HG03135 (cell line): ENCODE measurements at regions not wholly inside any gene's neighbourhood (a gene's known extent, or its start where the extent isn't known, plus 50 kb on each side); places are given as distances from the start of the nearest gene placed in this dataset.
A peak's percentile ranks its signal among the peaks of the same experiment; 100 is the strongest.

Experiments
- ATAC-seq: cut with Tn5 transposase; IDR thresholded peaks from one replicate; pipeline ENCODE4 v1.9.1; 2021; ENCODE audit warnings: mild to moderate bottlenecking, moderate library complexity; ENCODE audit not compliant: unreplicated experiment

DNA sequence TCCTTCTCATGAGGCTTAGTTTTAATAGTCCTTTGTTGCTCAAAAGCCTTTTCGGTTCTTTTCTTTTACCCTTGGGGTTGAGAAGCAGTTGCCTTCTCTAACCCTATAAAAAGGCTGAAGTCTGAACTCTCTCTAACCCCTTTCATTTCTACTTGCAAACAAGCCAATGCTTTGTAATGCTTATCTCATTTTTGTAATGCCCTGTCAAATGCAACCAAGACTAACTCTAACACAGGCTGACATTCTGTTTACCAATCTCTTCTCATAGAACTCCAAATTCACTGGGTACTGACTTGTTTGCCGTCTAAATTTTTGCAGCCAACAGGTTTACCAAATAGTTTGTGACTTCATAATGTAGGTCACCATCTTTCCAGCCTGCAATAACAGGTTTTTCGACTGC is 233.9 kb upstream of the SNX7 start:
- no peak for ATAC-seq

GRCh38 chr1:98426092-98426491 is 235.4 kb upstream of the SNX7 start:
- ATAC-seq = no peak

DNA sequence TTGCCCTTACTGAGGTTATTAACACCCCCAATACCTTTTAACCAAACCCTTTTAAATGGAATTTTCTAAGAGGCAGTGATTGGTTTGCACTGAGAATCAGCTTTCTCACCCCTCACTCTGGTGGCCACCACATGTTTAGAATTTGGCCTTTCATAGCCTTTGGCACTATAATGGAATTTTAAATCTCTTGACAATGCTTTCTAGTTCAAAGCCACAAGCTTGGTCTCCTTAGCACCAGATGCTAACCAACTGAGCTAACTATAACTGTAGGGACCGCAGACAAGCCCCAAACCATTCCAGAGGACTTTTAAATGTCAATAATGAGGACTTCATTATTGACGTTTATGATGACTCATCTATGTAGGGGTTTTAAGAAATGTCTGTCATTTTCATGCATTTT is 238.7 kb upstream of the SNX7 start:
- no peak for ATAC-seq

DNA sequence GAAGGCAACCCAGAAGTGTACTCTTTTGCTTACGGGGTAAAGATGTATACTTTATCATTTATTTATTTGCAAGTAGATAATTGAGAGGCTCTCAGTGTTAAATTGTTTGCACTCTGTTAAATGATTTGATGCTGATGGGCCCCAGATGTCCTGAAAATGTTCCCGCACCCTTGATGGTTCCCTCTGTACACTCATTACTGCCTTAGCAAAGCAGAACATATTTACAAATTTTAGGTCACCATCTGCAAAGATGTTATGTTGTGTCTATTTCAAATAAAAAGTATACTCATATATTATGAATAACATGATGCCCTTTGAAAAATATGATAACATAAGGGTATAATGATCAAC is 240.5 kb upstream of the SNX7 start:
- ATAC-seq = no peak

DNA sequence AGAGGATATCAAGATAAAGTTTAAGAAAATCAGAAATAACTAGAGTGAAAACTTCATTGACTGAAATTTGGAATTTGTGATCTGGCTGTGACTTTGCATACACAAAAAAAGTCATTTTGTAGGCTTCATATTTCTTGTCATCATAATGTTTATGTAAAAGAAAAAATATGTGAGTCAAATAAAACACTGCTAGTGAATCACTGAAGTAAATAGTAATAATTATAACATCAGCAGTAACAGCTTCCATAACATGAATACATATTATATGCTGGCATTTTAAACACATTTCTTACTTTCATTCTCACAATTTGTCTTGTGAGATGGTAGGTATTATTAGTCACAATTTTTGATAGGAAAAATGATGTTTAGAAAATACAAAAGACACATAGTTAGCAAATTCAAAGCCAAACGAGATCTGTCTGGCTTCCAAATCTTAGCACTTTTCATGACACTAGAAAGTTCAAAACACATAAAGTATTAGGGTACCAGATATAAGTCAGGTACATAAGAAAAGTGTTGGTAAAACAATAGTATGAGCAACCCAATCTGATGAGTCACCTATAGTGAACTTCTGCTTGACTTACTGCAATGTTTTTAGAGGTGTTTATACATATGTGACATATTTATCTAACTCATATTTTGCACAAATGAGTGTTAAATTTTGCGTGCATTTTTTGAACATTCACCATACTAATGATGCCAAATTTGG is 241.0 kb upstream of the SNX7 start:
- ATAC-seq = no peak

GRCh38 chr1:98417820-98418219 is 243.7 kb upstream of the SNX7 start:
- no peak for ATAC-seq

- no peak for ATAC-seq
These were observed 251.4 kb upstream of the SNX7 start for GRCh38 chr1:98410082-98410481.

- ATAC-seq = no peak
These were observed 255.0 kb upstream of the SNX7 start for GRCh38 chr1:98406352-98407088.

DNA sequence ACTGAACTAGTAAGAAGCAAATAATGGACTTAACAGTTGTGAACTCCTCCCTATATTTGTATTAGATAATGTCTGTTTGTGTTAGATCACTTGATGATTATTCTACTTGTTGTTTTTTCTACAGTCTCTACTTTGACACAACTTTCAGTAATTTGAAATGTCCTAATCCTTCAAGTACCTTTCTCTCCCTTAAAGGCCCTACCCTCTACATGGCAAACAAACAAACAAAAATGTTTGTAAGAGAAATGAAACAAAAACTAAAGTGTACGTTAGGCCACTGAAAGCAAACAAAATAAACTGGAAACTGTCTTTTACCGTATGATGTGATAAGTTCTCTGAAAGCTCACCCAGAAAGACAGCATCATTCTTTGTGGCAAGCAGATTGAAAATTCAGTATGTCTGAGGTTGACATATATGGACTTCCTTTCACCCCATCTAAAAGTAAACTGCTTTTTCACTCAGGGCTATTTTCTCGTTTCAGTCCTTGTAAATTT is 255.9 kb upstream of the SNX7 start:
- peak; percentile 69 for ATAC-seq

DNA sequence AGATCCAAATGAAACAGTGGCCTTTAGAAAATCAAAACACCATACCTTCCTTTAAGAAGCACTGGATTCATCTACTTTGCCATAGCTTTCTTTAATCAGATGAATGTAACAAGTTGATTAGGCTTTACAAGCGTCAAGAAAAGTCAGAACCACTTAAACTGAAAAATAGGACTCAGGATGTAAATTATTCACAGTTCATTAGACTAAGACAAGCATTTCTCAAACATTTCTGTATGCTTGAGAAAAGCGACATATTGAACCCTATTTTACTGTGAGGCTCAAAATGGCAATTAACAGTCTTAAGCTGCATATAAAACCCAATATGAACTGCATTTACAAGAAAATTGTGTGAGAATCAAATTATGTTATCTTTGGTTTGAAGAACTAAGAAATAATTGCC is 256.7 kb upstream of the SNX7 start:
- no peak for ATAC-seq

- no peak for ATAC-seq
These were observed 257.5 kb upstream of the SNX7 start for GRCh38 chr1:98403963-98404480.

DNA sequence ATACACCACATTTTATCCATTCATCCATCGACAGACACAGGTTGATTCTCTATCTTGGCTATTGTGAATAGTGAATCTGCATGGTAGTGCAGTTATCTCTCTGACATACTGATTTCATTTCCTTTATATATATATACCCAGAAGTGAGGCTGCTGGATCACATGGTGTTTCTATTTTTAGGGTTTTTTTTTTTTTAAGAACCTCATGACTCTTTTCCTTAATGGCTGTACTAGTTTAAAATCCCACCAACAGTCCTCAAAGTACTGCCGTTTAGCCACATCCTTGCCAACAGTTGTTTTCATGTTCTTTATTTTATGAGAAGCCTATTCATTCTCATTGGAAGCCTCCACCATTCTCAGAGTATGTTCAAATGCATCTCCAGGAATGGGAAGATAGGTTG is 258.7 kb upstream of the SNX7 start:
- ATAC-seq = no peak

GRCh38 chr1:98400446-98400845 is 261.1 kb upstream of the SNX7 start:
- no peak for ATAC-seq

DNA sequence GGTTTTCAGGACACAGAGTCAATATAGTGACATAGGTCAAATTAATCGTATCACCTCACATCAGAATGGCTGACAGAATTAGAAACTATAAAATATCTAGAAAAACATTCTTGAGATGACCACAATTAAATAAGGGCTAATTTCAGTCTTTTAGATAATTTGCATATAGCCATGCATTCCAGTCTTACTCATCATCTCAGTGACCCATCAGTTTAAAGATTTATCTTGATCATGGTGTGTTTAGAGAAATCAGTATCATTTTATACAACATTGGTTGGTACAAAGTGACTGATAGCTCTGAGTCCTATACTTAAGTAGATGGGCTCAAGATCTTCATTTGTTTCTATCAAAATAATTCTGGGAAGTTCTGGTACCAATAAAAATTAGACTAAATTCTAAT is 262.3 kb upstream of the SNX7 start:
- no peak for ATAC-seq

DNA sequence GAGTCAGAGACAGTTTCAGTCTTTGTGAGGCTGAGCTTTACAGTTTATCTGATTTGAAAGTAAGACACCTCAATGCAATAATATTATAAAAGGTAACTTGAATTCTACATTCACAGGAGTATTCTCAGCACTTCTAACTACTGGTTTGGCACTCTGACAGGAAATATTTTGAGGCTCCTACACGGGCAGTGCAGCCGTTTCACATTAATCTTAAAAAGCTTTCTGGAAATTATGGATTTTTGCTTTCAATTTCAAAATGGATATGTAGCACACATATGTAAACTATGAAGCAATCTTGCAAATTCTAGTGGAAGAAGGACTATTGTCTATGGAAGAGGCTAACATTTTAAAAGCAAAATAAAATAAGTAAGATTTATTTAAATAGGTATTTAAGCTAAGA is 262.9 kb upstream of the SNX7 start:
- ATAC-seq = no peak

DNA sequence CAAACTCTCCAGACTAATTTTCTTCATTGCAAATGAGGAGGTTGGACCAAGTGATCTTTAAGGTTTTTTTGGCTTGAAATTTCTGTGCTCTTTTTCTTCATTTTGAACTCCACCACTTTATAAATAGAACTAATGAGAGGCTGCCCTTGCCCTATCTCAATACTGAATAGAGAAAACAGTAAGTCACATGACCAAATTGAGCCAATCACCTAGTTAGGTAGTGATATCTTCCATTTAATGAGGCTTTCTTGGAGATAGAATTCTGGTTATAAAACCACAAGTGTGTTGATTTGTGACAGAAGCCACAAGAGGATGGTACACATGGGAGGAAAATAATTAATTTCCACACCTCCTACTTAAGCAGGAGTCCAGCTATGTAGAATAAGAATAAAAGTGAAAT is 263.4 kb upstream of the SNX7 start:
- no peak for ATAC-seq

- no peak for ATAC-seq
These were observed 267.8 kb upstream of the SNX7 start for GRCh38 chr1:98393719-98394118.

GRCh38 chr1:98391175-98391574 is 270.3 kb upstream of the SNX7 start:
- ATAC-seq = no peak

GRCh38 chr1:98389809-98390208 is 271.7 kb upstream of the SNX7 start:
- ATAC-seq = no peak

DNA sequence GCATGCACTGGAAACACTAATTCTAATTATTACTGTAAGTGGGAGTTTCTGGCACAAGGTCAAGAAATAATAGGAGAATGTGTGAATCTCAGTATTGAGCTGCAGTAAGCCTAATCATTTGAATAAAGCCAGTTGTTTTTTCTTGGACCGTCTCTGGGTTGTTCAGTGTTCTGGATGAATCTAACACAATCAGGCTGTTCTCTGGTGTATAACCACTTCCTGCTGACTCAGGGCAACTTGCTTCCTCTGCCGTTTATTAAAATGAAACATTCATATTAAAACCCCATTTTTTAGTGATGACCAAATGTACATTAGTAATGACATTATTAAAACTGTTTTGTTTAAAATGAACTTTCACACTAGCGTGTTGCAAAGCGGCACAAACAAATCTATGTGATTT is 273.1 kb upstream of the SNX7 start:
- peak; percentile 67 for ATAC-seq

GRCh38 chr1:98387701-98388100 is 273.8 kb upstream of the SNX7 start:
- ATAC-seq = no peak

GRCh38 chr1:98386675-98387440 is 274.7 kb upstream of the SNX7 start:
- no peak for ATAC-seq
